Progenitor cell of endocrine pancreas (in vitro differentiated cells): ENCODE measurements at regions not wholly inside any gene's neighbourhood (a gene's known extent, or its start where the extent isn't known, plus 50 kb on each side); places are given as distances from the start of the nearest gene placed in this dataset.

ENCODE experiments used
- DNase-seq: peaks from one replicate; pipeline ENCODE4 v3.0.0; 2021; ENCODE audit warnings: low spot score; ENCODE audit not compliant: unreplicated experiment
- H3K27ac Mint-ChIP-seq: 2 replicates; pipeline ENCODE4 v1.8.0; 2021; ENCODE audit warnings: mild to moderate bottlenecking, moderate library complexity, mixed read lengths
- H3K27me3 Mint-ChIP-seq: 2 replicates; pipeline ENCODE4 v1.8.0; 2021; ENCODE audit warnings: mixed read lengths
- H3K36me3 Mint-ChIP-seq: 2 replicates; pipeline ENCODE4 v1.8.0; 2022; ENCODE audit warnings: mixed read lengths; ENCODE audit not compliant: insufficient read depth
- H3K4me1 Mint-ChIP-seq: 2 replicates; pipeline ENCODE4 v1.8.0; 2021; ENCODE audit warnings: low read depth, mixed read lengths
- H3K4me3 Mint-ChIP-seq: 2 replicates; pipeline ENCODE4 v1.8.0; 2021; ENCODE audit warnings: low read depth, mild to moderate bottlenecking, moderate library complexity, mixed read lengths
- H3K9me3 Mint-ChIP-seq: 2 replicates; pipeline ENCODE4 v1.8.0; 2021; ENCODE audit warnings: low read depth, mixed read lengths
- CTCF ChIP-seq: fragments of 200-600 bp; sonication (generic); IDR thresholded peaks from one replicate; pipeline ENCODE4 v1.5.0; 2021; ENCODE audit warnings: antibody characterized with exemption, mild to moderate bottlenecking; ENCODE audit not compliant: unreplicated experiment

GRCh38 chr12:107169200-107169599, 75.9 kb upstream of the CRY1 start:
- Mint-ChIP-seq H3K9me3 (no peaks in the 10 kb centered on the region), H3K4me3 (no peak overlapping the region), H3K36me3 (no peaks in the 10 kb centered on the region), H3K27ac (no peak overlapping the region), H3K4me1 (no peaks in the 10 kb centered on the region), H3K27me3 (peaks cover 16% of the 10 kb centered on the region)
- no peak for DNase-seq
- TF ChIP-seq CTCF, result no peak

- TF ChIP-seq CTCF, result no peak
- no peak for DNase-seq
- Mint-ChIP-seq H3K9me3 (no peaks in the 10 kb centered on the region), H3K4me3 (no peak overlapping the region), H3K4me1 (no peaks in the 10 kb centered on the region), H3K36me3 (no peaks in the 10 kb centered on the region), H3K27me3 (peaks cover 9% of the 10 kb centered on the region), H3K27ac (no peak overlapping the region)
Measured at GRCh38 chr12:107178776-107179175, 85.4 kb upstream of the CRY1 start.

- Mint-ChIP-seq H3K4me3 (no peak overlapping the region), H3K27ac (no peak overlapping the region), H3K4me1 (no peaks in the 10 kb centered on the region), H3K36me3 (no peaks in the 10 kb centered on the region), H3K27me3 (peaks cover 6% of the 10 kb centered on the region), H3K9me3 (peaks cover 3% of the 10 kb centered on the region)
- no peak for DNase-seq
- TF ChIP-seq CTCF, result no peak
Measured at GRCh38 chr12:107179871-107180270, 86.5 kb upstream of the CRY1 start.

GRCh38 chr12:107180272-107180671, 86.9 kb upstream of the CRY1 start:
- H3K27ac Mint-ChIP-seq, result no peak overlapping the region
- H3K36me3 Mint-ChIP-seq, result no peaks in the 10 kb centered on the region
- H3K4me1 Mint-ChIP-seq, result no peaks in the 10 kb centered on the region
- no peak for DNase-seq
- peaks cover 6% of the 10 kb centered on the region for H3K27me3 Mint-ChIP-seq
- no peak for TF ChIP-seq CTCF
- no peak overlapping the region for H3K4me3 Mint-ChIP-seq
- peaks cover 3% of the 10 kb centered on the region for H3K9me3 Mint-ChIP-seq

GRCh38 chr12:107184359-107184930, 91.1 kb upstream of the CRY1 start:
- no peak for DNase-seq
- Mint-ChIP-seq H3K27ac (no peak overlapping the region), H3K4me3 (no peak overlapping the region), H3K36me3 (no peaks in the 10 kb centered on the region), H3K4me1 (no peaks in the 10 kb centered on the region), H3K27me3 (peaks cover 3% of the 10 kb centered on the region), H3K9me3 (peaks cover 12% of the 10 kb centered on the region)
- no peak for TF ChIP-seq CTCF
